ENCODE measurements at regions not wholly inside any gene's neighbourhood (a gene's known extent, or its start where the extent isn't known, plus 50 kb on each side); places are given as distances from the start of the nearest gene placed in this dataset.

- no peak for DNase-seq (ENCODE audit: low spot score)
Measured at GRCh38 chr9:106669835-106670234, 193.1 kb upstream of the ZNF462 start.

GRCh38 chr9:106670418-106670817 is 192.5 kb upstream of the ZNF462 start:
- DNase-seq (ENCODE audit: low spot score), result no peak

- no peak for DNase-seq (ENCODE audit: low spot score)
Measured at GRCh38 chr9:106675780-106676179, 187.2 kb upstream of the ZNF462 start.

DNA sequence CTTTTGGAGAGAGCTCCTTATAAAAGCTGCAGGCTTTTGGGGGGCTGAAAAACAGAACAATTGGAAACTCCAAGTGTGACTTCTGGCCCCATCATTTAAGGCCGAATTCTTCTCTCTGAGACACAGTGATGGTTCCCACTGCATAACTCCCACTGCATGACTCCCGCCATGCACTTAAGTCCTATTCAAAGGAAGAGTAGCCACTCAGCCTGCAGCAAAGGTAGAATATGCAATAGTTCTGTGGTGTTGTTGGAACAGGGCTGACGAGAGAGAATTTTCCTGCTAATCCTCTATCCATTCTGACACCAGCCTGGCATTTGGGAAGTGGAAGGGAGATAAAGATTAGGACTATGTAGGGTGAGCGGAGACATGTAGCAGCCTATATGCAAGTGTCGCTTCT is 185.6 kb upstream of the ZNF462 start:
- no peak for DNase-seq (ENCODE audit: low spot score)

- DNase-seq (ENCODE audit: low spot score), result no peak
Measured at GRCh38 chr9:106677830-106678229, 185.1 kb upstream of the ZNF462 start.

DNA sequence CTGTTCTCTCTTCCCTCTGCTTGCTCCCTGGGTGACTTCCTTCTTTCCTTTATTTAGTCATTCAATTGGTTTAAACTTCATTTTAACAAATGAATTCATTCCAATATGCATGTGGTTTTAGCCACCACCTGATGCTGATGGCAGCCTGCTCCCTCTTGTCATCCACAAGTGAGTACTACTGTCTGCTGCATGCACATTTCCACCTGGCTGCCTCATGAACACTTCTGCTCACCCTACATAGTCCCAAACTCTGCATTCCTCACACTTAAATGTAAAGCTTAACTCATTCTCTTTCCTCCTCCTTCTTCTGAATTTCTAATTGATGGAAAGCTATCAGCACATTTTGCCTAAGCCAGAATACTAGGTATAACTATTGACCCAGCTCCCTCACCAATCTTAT is 184.7 kb upstream of the ZNF462 start:
- DNase-seq (ENCODE audit: low spot score), result no peak

DNA sequence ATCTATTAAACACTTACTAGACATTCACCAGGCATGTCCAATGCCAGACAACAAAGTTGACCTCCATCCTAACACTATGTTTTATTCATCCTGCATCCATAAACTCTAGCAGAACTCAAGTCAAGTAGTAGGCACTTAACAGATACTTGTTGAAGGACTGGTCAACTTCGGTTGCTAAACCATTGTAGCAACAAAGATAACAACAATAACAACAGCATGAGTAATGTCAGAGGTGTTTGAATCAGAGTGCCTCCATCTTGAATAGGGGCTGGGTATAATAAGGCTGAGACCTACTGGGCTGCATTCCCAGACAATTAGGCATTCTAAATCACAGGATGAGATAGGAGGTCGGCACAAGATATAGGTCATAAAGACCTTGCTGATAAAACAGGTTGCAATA is 180.5 kb upstream of the ZNF462 start:
- no peak for DNase-seq (ENCODE audit: low spot score)

- no peak for DNase-seq (ENCODE audit: low spot score)
Measured at GRCh38 chr9:106683454-106683853, 179.5 kb upstream of the ZNF462 start.

- DNase-seq (ENCODE audit: low spot score), result no peak
Measured at GRCh38 chr9:106684940-106685695, 177.8 kb upstream of the ZNF462 start.

DNA sequence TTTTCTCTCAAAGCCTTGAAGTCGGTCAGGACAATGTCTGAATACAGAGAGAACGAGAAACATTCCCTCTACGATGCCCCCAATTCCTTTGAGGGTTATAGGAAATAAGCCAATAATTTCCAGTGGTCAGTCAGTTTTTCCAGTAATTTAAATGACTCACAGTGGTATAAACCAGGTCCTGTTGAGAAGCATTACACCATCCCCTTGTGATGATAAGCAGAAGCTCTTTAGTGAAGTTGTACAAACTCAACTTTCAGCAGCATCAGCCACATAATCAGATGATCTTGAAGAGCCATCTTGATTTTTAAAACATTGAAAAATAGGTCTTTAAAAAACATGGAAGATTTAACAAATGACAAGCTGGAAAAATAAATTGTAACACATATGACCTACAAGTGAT is 173.9 kb upstream of the ZNF462 start:
- DNase-seq (ENCODE audit: low spot score), result no peak

GRCh38 chr9:106691627-106692026 is 171.3 kb upstream of the ZNF462 start:
- DNase-seq (ENCODE audit: low spot score), result no peak

GRCh38 chr9:106693558-106693957 is 169.4 kb upstream of the ZNF462 start:
- DNase-seq (ENCODE audit: low spot score), result peak; percentile 5

GRCh38 chr9:106696804-106697203 is 166.2 kb upstream of the ZNF462 start:
- DNase-seq (ENCODE audit: low spot score), result no peak

DNA sequence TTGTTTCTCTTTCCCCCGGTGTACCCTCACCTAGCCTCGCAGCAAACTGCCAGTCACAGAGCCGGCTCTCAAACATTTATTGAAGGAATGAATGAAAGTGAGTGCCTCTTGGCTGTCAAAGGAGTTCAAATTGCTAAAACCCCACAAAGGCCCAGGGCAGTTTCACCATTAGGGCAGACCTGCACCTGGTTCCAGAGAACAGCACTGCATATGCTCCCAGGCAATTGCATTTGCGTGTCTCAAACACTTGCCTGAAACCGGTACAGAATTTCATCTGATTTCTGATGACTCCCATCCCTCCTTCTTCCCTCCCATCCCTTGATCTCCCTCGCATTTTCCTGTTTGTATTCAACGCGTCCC is 165.6 kb upstream of the ZNF462 start:
- peak; percentile 5 for DNase-seq (ENCODE audit: low spot score)

GRCh38 chr9:106697750-106698502 is 165.0 kb upstream of the ZNF462 start:
- DNase-seq (ENCODE audit: low spot score), result peak; percentile 72

GRCh38 chr9:106700676-106701075 is 162.3 kb upstream of the ZNF462 start:
- DNase-seq (ENCODE audit: low spot score), result no peak

DNA sequence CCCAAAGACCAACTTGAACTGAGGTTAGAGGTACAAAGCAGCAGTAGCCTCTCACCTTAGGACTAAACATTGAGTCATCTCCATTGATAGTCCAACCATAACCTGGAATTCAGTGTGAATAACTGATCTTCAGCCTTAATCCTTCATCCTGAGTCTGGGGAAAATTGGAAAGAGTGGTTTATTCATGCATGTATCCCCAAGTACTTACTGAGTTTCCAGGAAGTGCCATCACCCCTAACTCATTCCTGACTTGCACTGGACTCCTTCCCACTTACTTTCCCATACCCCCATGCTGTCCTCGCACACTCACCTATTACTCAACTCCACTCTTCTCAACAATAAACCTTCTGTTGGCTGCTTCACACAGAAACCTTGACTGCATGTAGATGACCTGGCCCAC is 161.4 kb upstream of the ZNF462 start:
- no peak for DNase-seq (ENCODE audit: low spot score)

- no peak for DNase-seq (ENCODE audit: low spot score)
Measured at GRCh38 chr9:106704056-106704615, 158.8 kb upstream of the ZNF462 start.

DNA sequence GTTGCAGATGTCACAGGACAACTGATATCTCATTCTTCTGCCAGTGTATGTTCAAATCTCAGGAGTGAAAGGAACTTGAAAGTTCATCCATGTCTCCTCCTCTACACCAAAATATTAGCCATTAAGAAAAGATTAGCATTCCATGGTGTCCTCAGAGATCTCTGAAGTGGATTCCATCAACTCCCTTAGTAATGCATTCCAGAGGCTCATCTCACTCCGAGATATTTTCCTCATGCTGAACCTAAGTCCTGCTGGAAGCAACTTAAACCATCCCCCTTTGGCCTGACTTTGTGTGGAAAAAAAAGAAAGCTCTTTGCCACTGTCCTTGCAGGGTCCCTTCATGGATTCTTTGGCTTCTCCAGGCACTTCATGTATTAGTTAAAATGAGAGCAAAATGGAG is 155.7 kb upstream of the ZNF462 start:
- peak; percentile 12 for DNase-seq (ENCODE audit: low spot score)

- no peak for DNase-seq (ENCODE audit: low spot score)
Measured at GRCh38 chr9:106707738-106708474, 155.1 kb upstream of the ZNF462 start.

DNA sequence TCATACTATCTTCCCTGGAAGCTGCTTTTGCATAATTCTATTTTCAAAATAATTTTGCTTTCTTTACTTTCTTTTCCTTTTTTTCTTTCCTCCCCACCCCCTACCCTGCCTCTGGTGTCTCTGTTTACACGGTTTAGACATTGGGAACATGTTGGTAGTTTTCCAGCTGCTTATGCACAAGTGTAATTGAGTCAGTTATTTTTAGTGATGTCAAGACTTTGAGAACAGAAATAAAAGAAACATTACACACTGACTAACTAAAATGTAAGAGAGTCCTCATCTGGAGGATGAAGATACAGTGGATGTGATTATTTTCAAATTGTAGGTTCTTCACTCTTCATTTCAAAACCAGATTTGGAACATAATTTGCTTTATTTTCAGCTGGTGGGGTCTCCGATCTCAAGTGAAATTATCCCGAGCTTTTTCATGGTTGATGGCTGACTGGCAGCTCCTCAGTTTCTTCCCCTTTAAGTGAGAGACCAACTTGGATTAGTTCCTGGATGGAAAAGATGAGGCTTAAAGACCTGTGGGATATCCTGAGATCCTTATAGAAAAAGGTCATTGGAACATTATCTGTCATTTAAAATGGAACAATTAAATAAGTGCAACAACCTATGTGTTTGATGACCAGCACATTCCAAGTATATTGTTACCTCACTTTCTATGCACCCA is 154.4 kb upstream of the ZNF462 start:
- no peak for DNase-seq (ENCODE audit: low spot score)

GRCh38 chr9:106712279-106712678 is 150.7 kb upstream of the ZNF462 start:
- DNase-seq (ENCODE audit: low spot score), result no peak

All from GM03348 (cell line).